Mucosa of descending colon (tissue), 3 donors: ENCODE measurements at regions not wholly inside any gene's neighbourhood (a gene's known extent, or its start where the extent isn't known, plus 50 kb on each side); places are given as distances from the start of the nearest gene placed in this dataset.
"Not testable (repeated sequence)": the region's sequence is repeated elsewhere in the genome, so short reads cannot be mapped to it uniquely, and the experiment has no call there.

Experiments
- ATAC-seq: fragments of 200-7000 bp; cut with Tn5 transposase; one replicate; pipeline ENCODE4 v1.9.1; 2020; ENCODE audit warnings: mild to moderate bottlenecking, moderate library complexity
- DNase-seq, 3 donors: peaks; one replicate each; pipeline ENCODE4 v3.0.0-alpha.2; 2020
- H3K36me3 ChIP-seq: fragments of 200-600 bp; one replicate; pipeline ENCODE4 v1.8.0; 2021; ENCODE audit warnings: low read depth, mild to moderate bottlenecking
- H3K4me1 ChIP-seq: fragments of 200-600 bp; one replicate; pipeline ENCODE4 v1.8.0; 2021; ENCODE audit warnings: low read depth, mild to moderate bottlenecking
- H3K4me3 ChIP-seq: fragments of 200-600 bp; one replicate; pipeline ENCODE4 v1.8.0; 2021; ENCODE audit warnings: mild to moderate bottlenecking
- H3K9me3 ChIP-seq: fragments of 200-600 bp; one replicate; pipeline ENCODE4 v1.8.0; 2021; ENCODE audit warnings: mild to moderate bottlenecking
- intact Hi-C, 2 donors: fragments of 100-400 bp; cut with DNase I in 1 of 2; cut with micrococcal nuclease in 1 of 2; formaldehyde crosslinking; loops; one replicate each; pipeline versions ENCODE4 v1.11.0 to v1.11.1; 2022; cut with DNase I, micrococcal nuclease
- donor health status: DM: no; HTN: no; CAD: no; lungs with moderate emphysema.
- donor health status: DM: no; HTN: no; CAD: no.
- donor health status: DM: no; HTN: yes; CAD: no.

DNA sequence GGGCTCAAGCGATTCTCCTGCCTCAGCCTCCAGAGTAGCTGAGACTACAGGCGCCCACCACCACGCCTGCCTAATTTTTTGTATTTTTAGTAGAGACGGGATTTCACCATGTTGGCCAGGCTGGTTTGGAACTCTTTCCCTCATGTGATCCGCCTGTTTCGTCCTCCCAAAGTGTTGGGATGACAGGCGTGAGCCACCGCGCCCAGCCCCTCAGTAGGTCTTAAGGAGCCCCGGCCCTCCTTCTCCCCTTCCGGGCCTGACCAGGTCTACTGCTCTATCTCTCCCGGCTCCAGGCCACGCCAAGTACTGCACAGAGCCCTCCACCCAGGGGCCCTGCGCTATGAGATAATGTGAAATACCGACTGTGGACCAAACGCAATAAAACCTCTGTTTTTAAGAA is 785.5 kb downstream of the FOXD4L5 start:
- H3K9me3 ChIP-seq, H3K4me1 ChIP-seq, H3K4me3 ChIP-seq, ATAC-seq, intact Hi-C loops, H3K36me3 ChIP-seq: not testable (repeated sequence)
- peak in 1 of 3 donors; percentile 8 for DNase-seq

DNA sequence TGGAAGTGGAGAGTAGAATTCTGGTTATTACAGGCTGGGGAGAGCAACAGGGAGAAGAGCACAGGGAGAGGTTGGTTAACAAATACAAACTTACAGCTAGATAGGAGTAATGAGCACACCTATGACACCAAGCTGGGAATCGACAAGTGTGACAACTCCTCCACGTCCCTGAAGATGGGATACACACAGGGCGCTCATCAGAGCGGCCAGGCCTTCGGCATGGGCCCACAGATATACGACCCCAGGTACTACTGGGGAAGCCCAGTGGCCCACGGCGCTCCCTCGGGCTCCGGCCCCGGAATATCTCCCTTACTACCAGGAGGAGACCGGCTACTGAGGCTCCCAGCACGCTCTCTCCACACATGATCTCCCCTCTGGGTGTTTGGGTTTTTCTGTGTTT is 786.6 kb downstream of the FOXD4L5 start:
- DNase-seq, H3K9me3 ChIP-seq, intact Hi-C loops, ATAC-seq, H3K36me3 ChIP-seq, H3K4me3 ChIP-seq, H3K4me1 ChIP-seq: not testable (repeated sequence)

DNA sequence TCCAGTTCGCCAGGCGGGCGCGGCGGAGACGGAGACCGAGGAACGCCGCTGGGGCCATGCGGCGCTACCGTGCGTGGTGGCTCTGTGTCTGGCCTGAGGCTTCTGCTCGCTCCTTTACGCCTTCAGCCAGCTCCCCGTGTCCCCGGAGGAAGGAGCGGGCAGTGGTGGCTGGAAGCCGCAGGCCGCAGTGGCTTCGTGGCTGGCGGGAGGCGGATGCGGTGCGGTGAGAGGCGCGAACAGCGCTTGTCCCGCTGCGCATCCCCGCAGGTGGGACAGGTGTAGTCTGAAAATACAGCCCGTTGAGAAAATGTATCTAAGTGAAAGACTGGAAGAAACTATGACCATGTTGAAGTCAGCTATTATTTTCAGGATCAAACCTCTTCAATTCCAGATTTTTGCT is 796.5 kb downstream of the FOXD4L5 start:
- DNase-seq, H3K9me3 ChIP-seq, ATAC-seq, intact Hi-C loops, H3K4me1 ChIP-seq, H3K4me3 ChIP-seq, H3K36me3 ChIP-seq: not testable (repeated sequence)

DNA sequence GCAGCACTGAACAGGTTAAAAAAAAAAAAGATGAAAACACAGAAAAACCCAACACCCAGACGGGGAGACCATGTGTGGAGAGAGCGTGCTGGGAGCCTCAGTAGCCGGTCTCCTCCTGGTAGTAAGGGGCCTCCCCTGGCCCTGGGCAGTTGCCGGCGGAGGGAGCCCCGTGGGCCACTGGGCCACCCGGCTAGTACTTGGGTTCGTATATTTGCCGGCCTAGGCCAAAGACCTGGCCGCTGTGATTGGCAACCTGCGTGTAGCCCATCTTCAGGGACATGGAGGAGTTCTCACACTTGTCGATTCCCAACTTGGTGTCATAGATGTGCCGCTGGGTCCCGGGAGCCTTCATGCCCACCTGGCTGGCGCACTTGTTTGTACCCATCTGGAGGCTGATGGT is 798.9 kb downstream of the FOXD4L5 start:
- H3K4me1 ChIP-seq, H3K36me3 ChIP-seq, DNase-seq, H3K4me3 ChIP-seq, H3K9me3 ChIP-seq, ATAC-seq, intact Hi-C loops: not testable (repeated sequence)

DNA sequence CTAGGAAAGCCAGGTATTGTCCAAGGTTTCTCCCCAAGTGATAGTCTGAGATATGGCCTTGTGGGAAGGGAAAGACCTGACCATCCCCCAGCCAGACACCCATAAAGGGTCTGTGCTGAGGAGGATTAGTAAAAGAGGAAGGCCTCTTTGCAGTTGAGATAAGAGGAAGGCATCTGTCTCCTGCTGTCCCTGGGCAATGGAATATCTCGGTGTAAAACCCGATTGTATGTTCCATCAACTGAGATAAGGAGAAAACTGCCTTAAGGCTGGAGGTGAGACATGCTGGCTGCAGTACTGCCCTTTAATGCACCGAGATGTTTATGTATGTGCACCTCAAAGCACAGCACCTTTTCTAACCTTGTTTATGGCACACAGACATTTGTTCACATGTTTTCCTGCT is 805.9 kb downstream of the FOXD4L5 start:
- intact Hi-C loops, H3K4me3 ChIP-seq, DNase-seq, H3K9me3 ChIP-seq, H3K4me1 ChIP-seq, H3K36me3 ChIP-seq, ATAC-seq: not testable (repeated sequence)

DNA sequence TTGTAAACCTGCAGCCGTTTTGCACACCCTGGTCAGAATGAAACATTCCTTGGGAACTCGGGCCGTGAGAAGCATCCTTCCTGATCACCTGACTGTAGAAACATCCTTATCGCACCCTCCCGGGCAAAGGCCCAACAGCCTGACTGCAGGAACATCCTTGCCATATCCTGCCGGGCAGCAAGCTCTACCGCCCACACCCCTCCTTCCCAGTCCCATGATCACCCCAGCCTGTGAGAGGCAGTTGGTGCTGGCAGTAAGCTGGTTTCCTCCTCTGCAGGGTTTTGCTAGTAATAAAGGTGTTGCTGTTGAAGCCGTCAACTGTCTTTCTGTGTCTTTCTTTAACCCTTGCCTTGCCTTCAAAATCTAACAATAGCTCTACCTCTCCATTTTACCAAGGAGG is 816.1 kb downstream of the FOXD4L5 start:
- H3K4me1 ChIP-seq, intact Hi-C loops, H3K36me3 ChIP-seq, H3K4me3 ChIP-seq, DNase-seq, H3K9me3 ChIP-seq: not testable (repeated sequence)
- peak; percentile 69 for ATAC-seq

DNA sequence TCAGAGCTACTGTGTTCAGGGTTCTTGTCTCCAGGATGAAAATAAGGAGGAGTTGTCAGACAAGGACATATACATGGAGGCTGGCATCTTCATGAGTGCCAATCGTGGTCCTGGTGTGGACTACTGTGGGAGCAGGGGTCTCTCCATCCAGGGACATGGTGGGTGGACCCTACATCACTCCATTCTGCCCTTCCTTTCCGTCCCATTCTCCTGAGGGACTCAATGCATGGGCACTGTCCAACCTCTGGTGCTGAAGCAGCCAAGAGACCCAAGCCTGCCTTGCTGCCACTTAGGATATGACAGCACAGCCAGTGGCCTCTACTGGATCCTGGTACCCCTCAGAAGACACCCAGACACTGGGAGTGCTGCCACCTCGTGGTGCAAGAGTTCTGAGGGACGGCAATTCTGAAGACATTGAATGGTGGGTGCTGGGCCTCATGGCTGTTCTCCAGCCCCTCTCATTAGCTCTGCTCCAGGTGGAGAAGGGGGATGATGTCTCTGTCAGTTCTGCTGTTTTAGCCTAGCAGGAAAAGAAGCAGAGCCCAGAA is 818.9 kb downstream of the FOXD4L5 start:
- H3K36me3 ChIP-seq, result not testable (repeated sequence)

DNA sequence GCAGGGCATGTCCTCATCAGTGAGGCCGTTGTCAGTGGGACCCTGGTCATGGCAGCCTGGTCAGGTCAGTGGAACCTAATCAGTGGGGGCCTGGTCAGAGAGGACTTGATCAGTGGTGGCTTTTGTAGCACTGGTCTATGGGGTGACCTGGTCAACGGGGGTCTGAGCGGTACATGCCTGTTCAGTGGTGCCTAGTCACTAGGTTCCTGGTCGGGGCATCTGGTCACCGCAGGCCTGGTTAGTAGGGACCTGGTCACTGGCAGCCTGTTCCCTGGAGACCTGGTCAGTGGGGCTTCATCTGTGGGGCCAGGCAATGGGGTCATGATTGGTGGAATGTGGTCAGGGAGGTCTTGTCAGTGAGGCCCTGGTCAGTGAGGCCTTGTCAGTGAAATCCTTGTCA is 823.1 kb downstream of the FOXD4L5 start:
- not testable (repeated sequence) for ATAC-seq, DNase-seq

More for the DNA sequence above, 818.9 kb downstream of the FOXD4L5 start:
- H3K4me3 ChIP-seq, H3K4me1 ChIP-seq, intact Hi-C loops, H3K9me3 ChIP-seq, ATAC-seq, DNase-seq: not testable (repeated sequence)

DNA sequence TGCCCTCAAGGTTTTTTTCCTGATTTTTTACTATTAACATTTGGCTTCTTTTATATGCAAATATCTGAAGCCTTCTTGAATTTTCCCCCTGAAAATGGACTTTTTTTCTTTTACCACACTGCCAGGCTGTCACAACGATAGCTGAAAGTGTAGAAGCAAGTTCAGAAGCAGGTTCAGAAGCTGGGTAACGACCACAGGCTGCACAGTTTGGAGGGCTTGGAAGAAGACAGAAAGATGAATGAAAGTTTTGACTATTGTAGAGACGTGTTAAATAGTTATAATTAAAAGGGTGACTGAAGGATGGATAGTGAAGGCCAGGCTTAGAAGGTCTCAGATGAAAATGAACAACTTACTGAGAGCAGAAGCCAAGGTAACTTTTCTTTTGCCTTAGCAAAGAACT is 826.4 kb downstream of the FOXD4L5 start:
- H3K9me3 ChIP-seq, H3K4me3 ChIP-seq, H3K36me3 ChIP-seq, intact Hi-C loops, H3K4me1 ChIP-seq, DNase-seq, ATAC-seq: not testable (repeated sequence)

More for the DNA sequence above, 823.1 kb downstream of the FOXD4L5 start:
- H3K4me3 ChIP-seq, H3K36me3 ChIP-seq, H3K4me1 ChIP-seq, intact Hi-C loops, H3K9me3 ChIP-seq: not testable (repeated sequence)

DNA sequence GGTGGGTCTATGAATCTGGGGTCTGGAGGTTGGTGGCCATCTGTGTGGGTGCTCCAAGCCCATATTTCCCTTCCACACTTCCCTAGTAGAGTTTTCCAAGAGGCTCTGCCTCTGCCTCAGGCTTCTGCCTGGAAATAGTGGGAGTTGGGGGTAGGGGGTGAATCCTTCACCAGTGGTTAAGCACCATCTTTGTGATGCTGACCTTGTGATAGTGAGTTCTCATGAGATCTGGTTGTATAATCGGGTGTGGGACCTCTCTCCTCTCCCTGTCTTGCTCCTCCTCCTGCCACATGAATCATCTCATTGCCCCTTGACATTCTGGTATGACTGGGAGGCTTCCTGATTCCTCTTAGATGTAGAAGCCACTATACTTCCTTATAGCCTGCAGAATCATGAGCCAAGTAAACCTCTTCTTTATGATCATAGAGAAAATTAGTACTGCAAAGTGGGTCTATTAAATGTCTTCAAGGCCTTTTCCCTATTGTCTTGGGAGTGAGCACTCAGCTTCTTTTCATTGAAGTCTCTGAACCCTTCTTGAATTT is 829.8 kb downstream of the FOXD4L5 start:
- intact Hi-C loops, H3K36me3 ChIP-seq, H3K9me3 ChIP-seq, H3K4me3 ChIP-seq, H3K4me1 ChIP-seq: not testable (repeated sequence)
- DNase-seq (peak in 1 of 3 donors; percentile 28), ATAC-seq (peak; percentile 94)

DNA sequence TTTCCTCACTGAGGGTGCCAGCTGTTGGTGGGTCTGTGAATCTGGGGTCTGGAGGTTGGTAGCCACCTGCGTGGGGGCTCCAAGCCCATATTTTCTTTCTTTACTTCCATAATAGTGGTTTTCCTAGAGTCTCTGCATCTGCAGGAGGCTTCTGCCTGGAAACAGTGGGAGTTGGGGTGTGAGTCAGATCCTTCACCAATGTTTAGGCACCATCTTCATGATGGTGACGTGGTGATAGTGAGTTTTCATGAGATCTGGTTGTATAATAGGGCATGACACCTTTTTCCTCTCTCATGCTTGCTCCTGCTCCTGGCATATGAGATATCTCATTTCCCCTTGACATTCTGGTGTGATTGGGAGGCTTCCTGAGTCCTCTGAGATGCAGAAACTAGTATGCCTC is 832.9 kb downstream of the FOXD4L5 start:
- not testable (repeated sequence) for ATAC-seq, H3K36me3 ChIP-seq

DNA sequence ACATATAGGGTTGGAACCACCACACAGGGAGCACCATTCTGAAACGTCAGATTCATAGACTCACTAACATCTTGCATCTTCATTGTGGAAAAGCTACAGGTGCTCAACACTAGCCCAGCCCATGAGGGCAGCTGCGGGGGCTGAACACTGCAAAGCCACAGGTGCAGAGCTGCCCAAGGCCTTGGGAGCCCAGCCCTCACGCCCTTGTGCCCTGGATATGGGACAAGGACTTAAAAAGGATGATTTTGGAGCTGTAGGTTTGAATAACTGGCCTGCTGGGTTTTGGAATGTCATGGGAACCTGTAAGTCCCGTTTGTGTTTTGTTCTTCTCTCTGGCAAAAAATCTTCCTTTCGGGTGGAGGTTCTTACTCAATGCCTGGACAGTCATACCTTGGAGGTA is 834.4 kb downstream of the FOXD4L5 start:
- H3K9me3 ChIP-seq, H3K4me1 ChIP-seq, intact Hi-C loops, H3K36me3 ChIP-seq, ATAC-seq, H3K4me3 ChIP-seq, DNase-seq: not testable (repeated sequence)

More for the DNA sequence above, 832.9 kb downstream of the FOXD4L5 start:
- DNase-seq, H3K4me1 ChIP-seq, H3K9me3 ChIP-seq, H3K4me3 ChIP-seq, intact Hi-C loops: not testable (repeated sequence)

DNA sequence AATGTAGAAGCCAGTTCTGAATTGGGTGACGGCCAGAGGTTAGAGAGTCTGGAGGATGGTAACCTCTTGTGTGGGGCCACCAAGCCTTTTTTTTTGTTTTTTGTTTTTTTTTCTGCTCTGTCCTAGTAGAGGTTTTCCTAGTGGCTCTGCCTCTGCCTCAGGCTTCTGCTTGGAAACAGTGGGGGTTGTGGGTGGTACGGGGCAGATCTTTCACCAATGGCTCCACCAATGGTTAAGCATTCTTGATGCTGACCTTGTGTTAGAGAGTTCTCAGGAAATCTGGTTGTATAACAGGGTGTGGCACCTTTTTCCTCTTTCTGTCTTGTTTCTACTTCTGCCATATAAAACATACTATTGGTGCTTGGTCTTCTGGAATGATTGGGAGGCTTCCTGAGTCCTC is 836.0 kb downstream of the FOXD4L5 start:
- intact Hi-C loops, ATAC-seq, DNase-seq, H3K4me1 ChIP-seq, H3K36me3 ChIP-seq, H3K9me3 ChIP-seq, H3K4me3 ChIP-seq: not testable (repeated sequence)

DNA sequence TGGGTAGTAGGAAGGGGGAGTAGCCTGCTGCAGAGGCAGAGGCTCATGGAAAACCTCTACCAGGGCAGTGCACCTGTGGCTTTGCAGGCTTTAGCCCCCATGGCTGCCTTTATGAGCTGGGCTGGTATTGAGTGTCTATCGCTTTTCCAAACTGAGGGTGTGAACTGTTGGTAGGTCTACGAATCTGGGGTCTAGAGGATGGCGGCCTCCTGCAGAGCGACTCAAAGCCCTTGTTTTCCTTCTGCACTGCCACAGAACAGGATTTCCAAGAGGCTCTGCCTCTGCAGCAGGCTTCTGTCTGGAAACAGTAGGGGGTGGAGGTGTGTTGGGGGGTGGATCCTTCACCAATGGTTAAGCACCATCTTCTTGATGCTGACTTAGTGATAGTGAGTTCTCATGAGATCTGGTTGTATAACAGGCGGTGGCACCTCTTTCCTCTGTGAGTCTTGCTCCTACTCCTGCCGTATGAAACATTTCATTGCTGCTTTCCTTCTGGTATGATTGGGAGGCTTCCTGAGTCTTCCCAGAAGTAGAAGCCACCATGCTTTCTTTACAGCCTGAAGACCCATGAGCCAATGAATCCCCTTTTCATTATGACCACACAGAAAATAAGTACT is 840.0 kb downstream of the FOXD4L5 start:
- H3K36me3 ChIP-seq, intact Hi-C loops, ATAC-seq, H3K4me1 ChIP-seq, DNase-seq, H3K9me3 ChIP-seq, H3K4me3 ChIP-seq: not testable (repeated sequence)

DNA sequence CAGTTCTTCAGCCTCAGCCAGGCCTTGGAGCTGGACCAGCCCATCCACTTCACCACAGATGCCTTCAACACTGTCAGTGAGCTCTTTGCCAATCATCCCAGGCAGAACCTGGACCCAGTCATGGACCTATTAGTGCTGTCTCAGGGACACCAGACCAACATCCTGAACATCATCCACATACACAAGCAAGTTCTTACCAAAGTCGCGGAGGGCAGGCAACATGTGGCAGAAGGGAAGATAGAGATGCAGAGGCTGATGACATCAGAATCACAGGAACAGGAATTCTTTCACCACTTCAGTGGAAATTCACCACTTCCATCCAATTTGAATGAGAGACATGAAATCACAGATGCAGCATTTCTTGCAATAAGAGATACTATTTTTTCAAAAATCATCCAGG is 845.3 kb downstream of the FOXD4L5 start:
- H3K4me1 ChIP-seq, intact Hi-C loops, H3K36me3 ChIP-seq, ATAC-seq, H3K4me3 ChIP-seq, H3K9me3 ChIP-seq, DNase-seq: not testable (repeated sequence)
